ENCODE measurements at regions not wholly inside any gene's neighbourhood (a gene's known extent, or its start where the extent isn't known, plus 50 kb on each side); places are given as distances from the start of the nearest gene placed in this dataset.

GRCh38 chr6:43853066-43853650 lies 83.1 kb downstream of the VEGFA start:
- H3K4me3 ChIP-seq (ENCODE audit: low read length), result no peak overlapping the region
- TF ChIP-seq CTCF (conservative IDR thresholded peaks at IDR 0.05; ENCODE audit: low read length), result peak; percentile 14; the same call in 1 of the 2 replicates
- DNase-seq (ENCODE audit: low read depth), result peak; percentile 45

- DNase-seq (ENCODE audit: low read depth), result no peak
- no peak overlapping the region for H3K4me3 ChIP-seq (ENCODE audit: low read length)
- no peak for TF ChIP-seq CTCF (conservative IDR thresholded peaks at IDR 0.05; ENCODE audit: low read length)
Measured at GRCh38 chr6:43852350-43852864, 82.4 kb downstream of the VEGFA start.

GRCh38 chr6:43851204-43851865 lies 81.3 kb downstream of the VEGFA start:
- no peak for TF ChIP-seq CTCF (conservative IDR thresholded peaks at IDR 0.05; ENCODE audit: low read length)
- peak; percentile 96 for DNase-seq (ENCODE audit: low read depth)
- H3K4me3 ChIP-seq (ENCODE audit: low read length), result no peak overlapping the region

GRCh38 chr6:43850314-43851203 lies 80.5 kb downstream of the VEGFA start:
- no peak for TF ChIP-seq CTCF (conservative IDR thresholded peaks at IDR 0.05; ENCODE audit: low read length)
- no peak for DNase-seq (ENCODE audit: low read depth)
- no peak overlapping the region for H3K4me3 ChIP-seq (ENCODE audit: low read length)

GRCh38 chr6:43849844-43850243 lies 79.8 kb downstream of the VEGFA start:
- no peak for DNase-seq (ENCODE audit: low read depth)
- no peak for TF ChIP-seq CTCF (conservative IDR thresholded peaks at IDR 0.05; ENCODE audit: low read length)

GRCh38 chr6:43848671-43849391 lies 78.8 kb downstream of the VEGFA start:
- H3K4me3 ChIP-seq (ENCODE audit: low read length), result no peak overlapping the region
- no peak for DNase-seq (ENCODE audit: low read depth)
- no peak for TF ChIP-seq CTCF (conservative IDR thresholded peaks at IDR 0.05; ENCODE audit: low read length)

More at GRCh38 chr6:43849844-43850243, 79.8 kb downstream of the VEGFA start:
- H3K4me3 ChIP-seq (ENCODE audit: low read length), result no peak overlapping the region

Data from AG10803 (cell line).